Skeletal muscle satellite cell (primary cell): ENCODE measurements at regions not wholly inside any gene's neighbourhood (a gene's known extent, or its start where the extent isn't known, plus 50 kb on each side); places are given as distances from the start of the nearest gene placed in this dataset.
"Not testable (repeated sequence)": the region's sequence is repeated elsewhere in the genome, so short reads cannot be mapped to it uniquely, and the experiment has no call there.

Experiments
- H3K27me3 ChIP-seq: 2 replicates; pipeline ENCODE4 v1.7.0; 2013; ENCODE audit warnings: low read length; ENCODE audit not compliant: control insufficient read depth, insufficient read depth
- H3K36me3 ChIP-seq: 2 replicates; pipeline ENCODE4 v1.7.0; 2013; ENCODE audit warnings: mild to moderate bottlenecking, control low read depth, low read length; ENCODE audit not compliant: insufficient read depth
- H3K4me1 ChIP-seq: 2 replicates; pipeline ENCODE4 v1.7.0; 2013; ENCODE audit warnings: low read length; ENCODE audit not compliant: control insufficient read depth, insufficient read depth
- H3K4me2 ChIP-seq: 2 replicates; pipeline ENCODE4 v1.7.0; 2013; ENCODE audit warnings: mild to moderate bottlenecking, low read length
- H3K4me3 ChIP-seq: 2 replicates; pipeline ENCODE4 v1.7.0; 2013; ENCODE audit warnings: low read length
- H3K9ac ChIP-seq: 2 replicates; pipeline ENCODE4 v1.7.0; 2013; ENCODE audit warnings: mild to moderate bottlenecking, low read depth, low read length, moderate library complexity
- H3K9me3 ChIP-seq: replicated peaks from 2 replicates; pipeline ENCODE4 v1.7.0; 2013; ENCODE audit warnings: mild to moderate bottlenecking, control low read depth, low read length

GRCh38 chr12:127980585-127980984 is 286.4 kb upstream of the TMEM132C start:
- H3K4me1 ChIP-seq = peaks cover 12% of the 10 kb centered on the region
- H3K4me2 ChIP-seq = no peak overlapping the region
- no peaks in the 10 kb centered on the region for H3K36me3 ChIP-seq
- H3K27me3 ChIP-seq = no peaks in the 10 kb centered on the region
- H3K4me3 ChIP-seq = no peak overlapping the region
- no peaks in the 10 kb centered on the region for H3K9me3 ChIP-seq
- no peak overlapping the region for H3K9ac ChIP-seq

DNA sequence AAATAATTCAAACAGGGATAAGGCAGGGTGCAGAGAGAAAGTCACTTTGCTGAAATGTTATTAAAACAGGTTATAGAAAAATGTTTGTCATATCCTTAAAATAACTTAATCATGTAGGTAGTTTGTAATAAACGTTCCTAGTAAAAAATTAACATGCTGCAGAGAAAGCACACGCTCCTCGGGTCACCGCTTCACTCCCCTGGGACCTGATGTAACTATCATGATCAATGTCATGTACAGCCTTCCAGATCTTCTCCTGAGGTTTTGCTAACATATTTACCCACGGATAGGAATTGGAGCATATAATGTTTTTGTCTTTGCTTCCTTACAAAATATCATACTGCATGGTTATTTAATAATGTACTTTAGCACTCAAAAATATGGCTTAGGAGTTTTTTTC is 285.1 kb upstream of the TMEM132C start:
- Histone ChIP-seq H3K4me2 (no peak overlapping the region), H3K9me3 (no peaks in the 10 kb centered on the region), H3K4me1 (peaks cover 20% of the 10 kb centered on the region), H3K36me3 (no peaks in the 10 kb centered on the region), H3K9ac (no peak overlapping the region), H3K4me3 (no peak overlapping the region), H3K27me3 (no peaks in the 10 kb centered on the region)

DNA sequence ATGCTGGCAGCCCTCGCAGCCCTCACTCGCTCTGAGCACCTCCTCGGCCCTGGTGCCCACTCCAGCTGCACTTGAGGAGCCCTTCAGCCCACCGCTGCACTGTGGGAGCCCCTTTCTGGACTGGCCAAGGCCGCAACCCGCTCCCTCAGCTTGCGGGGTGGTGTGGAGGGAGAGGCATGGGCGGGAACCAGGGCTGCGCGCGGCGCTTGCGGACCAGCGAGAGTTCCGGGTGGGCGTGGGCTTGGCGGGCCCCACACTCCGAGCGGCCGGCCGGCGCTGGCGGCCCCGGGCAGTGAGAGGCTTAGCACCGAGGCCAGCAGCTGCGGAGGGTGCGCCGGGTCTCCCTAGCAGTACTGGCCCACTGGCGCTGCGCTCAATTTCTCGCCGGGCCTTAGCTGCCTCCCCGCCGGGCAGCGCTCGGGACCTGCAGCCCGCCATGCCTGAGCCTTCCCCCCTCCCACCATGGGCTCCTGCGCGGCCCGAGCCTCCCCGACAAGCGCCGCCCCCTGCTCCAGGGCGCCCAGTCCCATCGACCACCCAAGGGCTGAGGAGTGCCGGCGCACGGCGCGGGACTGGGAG is 283.7 kb upstream of the TMEM132C start:
- H3K4me3 ChIP-seq, H3K36me3 ChIP-seq, H3K9ac ChIP-seq, H3K9me3 ChIP-seq, H3K4me2 ChIP-seq, H3K27me3 ChIP-seq: not testable (repeated sequence)
- H3K4me1 ChIP-seq = peaks cover 22% of the 10 kb centered on the region

DNA sequence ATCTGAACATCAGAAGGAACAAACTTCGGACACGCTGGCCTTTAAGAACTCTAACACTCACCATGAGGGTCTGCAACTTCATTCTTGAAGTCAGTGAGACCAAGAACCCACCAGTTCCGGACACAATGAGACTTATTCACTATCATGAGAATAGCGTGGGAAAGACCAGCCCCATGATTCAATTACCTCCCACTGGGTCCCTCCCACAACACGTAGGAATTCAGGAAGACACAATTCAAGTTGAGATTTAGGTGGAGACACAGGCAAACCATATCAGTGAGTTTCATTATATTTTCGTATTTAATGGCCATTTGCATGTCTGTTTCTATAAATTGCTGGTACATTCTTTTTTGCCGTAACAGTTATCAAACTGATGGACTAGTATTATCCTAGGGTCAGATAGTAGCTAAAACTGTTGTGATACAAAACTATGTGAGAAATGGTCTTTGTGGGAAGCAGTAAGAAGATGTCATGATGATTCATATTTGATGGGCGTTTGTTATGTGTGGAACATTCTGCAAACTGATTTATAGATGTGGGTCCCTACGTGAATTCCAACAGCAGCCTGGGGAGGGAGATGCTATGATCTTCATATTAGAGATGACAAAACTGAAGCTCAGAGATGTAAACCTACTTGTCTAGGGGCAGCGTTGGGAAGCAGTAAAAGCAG is 282.4 kb upstream of the TMEM132C start:
- peak overlapping the region; percentile 38 for H3K9ac ChIP-seq
- no peak overlapping the region for H3K4me2 ChIP-seq
- H3K9me3 ChIP-seq = no peaks in the 10 kb centered on the region
- H3K4me3 ChIP-seq = no peak overlapping the region
- H3K36me3 ChIP-seq = no peaks in the 10 kb centered on the region
- no peaks in the 10 kb centered on the region for H3K27me3 ChIP-seq
- peaks cover 22% of the 10 kb centered on the region for H3K4me1 ChIP-seq

DNA sequence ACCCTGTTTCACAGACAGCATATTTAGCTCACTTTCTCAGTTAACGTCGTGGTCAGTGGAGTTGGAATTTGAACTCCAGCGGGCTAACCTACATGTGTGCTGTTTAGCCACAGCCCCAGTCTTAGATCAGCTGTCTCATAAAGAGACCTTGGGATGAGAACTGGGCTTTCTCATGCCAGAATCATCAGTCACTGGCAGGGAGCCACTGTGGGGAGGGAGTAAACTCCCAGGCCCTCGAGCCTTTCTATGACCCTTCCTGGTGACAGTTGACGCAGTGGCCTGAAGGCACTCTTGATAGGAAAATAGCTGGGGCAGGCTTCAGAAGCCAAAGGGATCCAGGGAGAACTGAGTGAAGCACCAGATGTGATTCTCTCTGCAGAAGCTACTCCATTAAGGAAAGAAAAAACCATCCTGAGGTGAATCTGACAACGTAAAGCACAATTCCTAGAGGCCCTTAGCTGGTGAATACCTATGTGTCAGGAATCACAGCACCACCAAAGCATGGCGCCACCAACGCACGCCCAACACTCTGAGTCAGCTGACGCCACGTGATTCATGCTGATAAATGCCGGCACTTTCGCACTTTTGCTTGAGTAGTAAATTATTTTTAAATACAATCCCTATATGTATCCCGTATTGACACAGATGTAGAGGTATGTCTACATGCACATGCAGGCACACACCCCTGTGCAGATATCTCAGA is 279.6 kb upstream of the TMEM132C start:
- Histone ChIP-seq H3K9ac (peak overlapping the region; percentile 32), H3K4me1 (peaks cover 22% of the 10 kb centered on the region)

GRCh38 chr12:127991485-127991884 is 275.5 kb upstream of the TMEM132C start:
- Histone ChIP-seq H3K36me3 (no peaks in the 10 kb centered on the region), H3K9ac (no peak overlapping the region), H3K4me2 (no peak overlapping the region), H3K27me3 (no peaks in the 10 kb centered on the region), H3K4me3 (no peak overlapping the region), H3K9me3 (no peaks in the 10 kb centered on the region), H3K4me1 (peaks cover 6% of the 10 kb centered on the region)

More for the DNA sequence above, 279.6 kb upstream of the TMEM132C start:
- H3K4me3 ChIP-seq = no peak overlapping the region
- no peaks in the 10 kb centered on the region for H3K36me3 ChIP-seq
- H3K27me3 ChIP-seq = no peaks in the 10 kb centered on the region
- H3K4me2 ChIP-seq = no peak overlapping the region
- H3K9me3 ChIP-seq = no peaks in the 10 kb centered on the region

- Histone ChIP-seq H3K9ac (no peak overlapping the region), H3K36me3 (no peaks in the 10 kb centered on the region), H3K4me3 (no peak overlapping the region), H3K4me2 (peak overlapping the region; percentile 2), H3K9me3 (no peaks in the 10 kb centered on the region), H3K4me1 (no peaks in the 10 kb centered on the region), H3K27me3 (no peaks in the 10 kb centered on the region)
These were observed 268.0 kb upstream of the TMEM132C start for GRCh38 chr12:127998988-127999387.

- no peaks in the 10 kb centered on the region for H3K9me3 ChIP-seq
- H3K4me1 ChIP-seq = peaks cover 16% of the 10 kb centered on the region
- no peak overlapping the region for H3K9ac ChIP-seq
- no peaks in the 10 kb centered on the region for H3K27me3 ChIP-seq
- no peak overlapping the region for H3K4me2 ChIP-seq
- no peak overlapping the region for H3K4me3 ChIP-seq
- no peaks in the 10 kb centered on the region for H3K36me3 ChIP-seq
These were observed 262.5 kb upstream of the TMEM132C start for GRCh38 chr12:128004383-128004938.

- peaks cover 16% of the 10 kb centered on the region for H3K4me1 ChIP-seq
- no peak overlapping the region for H3K9ac ChIP-seq
- H3K4me2 ChIP-seq = no peak overlapping the region
- no peaks in the 10 kb centered on the region for H3K36me3 ChIP-seq
- no peaks in the 10 kb centered on the region for H3K9me3 ChIP-seq
- peaks cover 6% of the 10 kb centered on the region for H3K27me3 ChIP-seq
- no peak overlapping the region for H3K4me3 ChIP-seq
These were observed 259.7 kb upstream of the TMEM132C start for GRCh38 chr12:128007250-128007649.

- H3K27me3 ChIP-seq = peaks cover 6% of the 10 kb centered on the region
These were observed 258.6 kb upstream of the TMEM132C start for GRCh38 chr12:128008341-128008740.

DNA sequence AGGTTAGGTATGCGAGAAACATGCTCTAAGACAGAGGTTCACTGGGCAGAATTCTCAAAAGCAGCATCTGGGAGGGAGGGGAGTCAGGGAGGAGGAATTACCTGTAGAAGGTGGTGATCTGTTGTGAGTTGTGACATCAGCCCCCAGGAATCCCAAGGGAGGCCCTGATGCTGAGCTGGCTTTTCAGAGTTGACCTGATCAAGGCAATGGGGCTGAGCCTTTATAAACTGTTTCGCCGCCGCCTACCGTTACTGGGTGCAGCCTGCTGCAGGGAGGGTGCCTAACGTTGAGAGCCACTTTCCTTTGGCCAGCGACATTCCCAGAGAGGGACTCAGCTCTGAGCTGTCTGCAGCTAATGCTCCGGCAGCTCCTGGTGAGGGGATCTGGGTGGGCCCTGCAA is 257.9 kb upstream of the TMEM132C start:
- no peaks in the 10 kb centered on the region for H3K36me3 ChIP-seq
- no peak overlapping the region for H3K9ac ChIP-seq
- no peaks in the 10 kb centered on the region for H3K9me3 ChIP-seq
- peaks cover 16% of the 10 kb centered on the region for H3K4me1 ChIP-seq
- no peak overlapping the region for H3K4me3 ChIP-seq
- H3K4me2 ChIP-seq = no peak overlapping the region
- peaks cover 6% of the 10 kb centered on the region for H3K27me3 ChIP-seq

More at GRCh38 chr12:128008341-128008740, 258.6 kb upstream of the TMEM132C start:
- peaks cover 16% of the 10 kb centered on the region for H3K4me1 ChIP-seq
- H3K9me3 ChIP-seq = no peaks in the 10 kb centered on the region
- H3K9ac ChIP-seq = peak overlapping the region; percentile 14
- H3K4me3 ChIP-seq = no peak overlapping the region
- H3K4me2 ChIP-seq = no peak overlapping the region
- no peaks in the 10 kb centered on the region for H3K36me3 ChIP-seq
